Stimulated activated CD4-positive, alpha-beta T cell treated with anti-CD3 and anti-CD28 coated beads, TNF-alpha, amount 100 ng/mL, for 1 hour (primary cell): ENCODE measurements at regions not wholly inside any gene's neighbourhood (a gene's known extent, or its start where the extent isn't known, plus 50 kb on each side); places are given as distances from the start of the nearest gene placed in this dataset.
A peak's percentile ranks its signal among the peaks of the same experiment; 100 is the strongest.
"Not testable (repeated sequence)": the region's sequence is repeated elsewhere in the genome, so short reads cannot be mapped to it uniquely, and the experiment has no call there.

Source experiments
- DNase-seq, 3 donors: peaks; one replicate each; pipeline ENCODE4 v3.0.0-alpha.2; 2020; ENCODE audit warnings: low read depth in 3 of 3, low spot score in 1 of 3

- no peak for DNase-seq
Observed at GRCh38 chr9:31415164-31415563, 969.3 kb upstream of the ACO1 start.

GRCh38 chr9:31418419-31418818, 966.0 kb upstream of the ACO1 start:
- DNase-seq: no peak

GRCh38 chr9:31443630-31444457, 940.6 kb upstream of the ACO1 start:
- DNase-seq: not testable (repeated sequence)

- DNase-seq: no peak
Observed at GRCh38 chr9:31445357-31445756, 939.1 kb upstream of the ACO1 start.

DNA sequence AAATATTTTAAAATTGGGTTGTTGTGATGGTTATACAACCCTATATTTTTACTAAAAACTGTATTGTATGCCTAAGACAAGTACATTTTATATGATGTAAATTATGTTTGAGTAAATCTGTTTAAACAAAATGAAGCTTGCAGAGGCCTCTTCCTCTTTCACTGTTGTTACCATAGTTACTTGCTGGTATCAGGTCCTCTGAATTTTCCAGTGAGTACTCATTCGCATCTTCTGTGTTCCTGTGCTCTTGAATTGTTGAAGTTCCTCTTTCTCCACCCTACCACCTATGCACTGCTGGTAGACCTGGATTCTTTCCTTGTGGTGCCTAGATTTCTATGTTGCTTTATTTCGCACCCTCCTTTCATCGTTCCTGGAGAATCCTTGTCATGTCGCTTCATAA, 938.5 kb upstream of the ACO1 start:
- no peak for DNase-seq

GRCh38 chr9:31467075-31467474, 917.4 kb upstream of the ACO1 start:
- no peak for DNase-seq

- no peak for DNase-seq
Observed at GRCh38 chr9:31470051-31470450, 914.4 kb upstream of the ACO1 start.

- DNase-seq: no peak
Observed at GRCh38 chr9:31471010-31471409, 913.4 kb upstream of the ACO1 start.

DNA sequence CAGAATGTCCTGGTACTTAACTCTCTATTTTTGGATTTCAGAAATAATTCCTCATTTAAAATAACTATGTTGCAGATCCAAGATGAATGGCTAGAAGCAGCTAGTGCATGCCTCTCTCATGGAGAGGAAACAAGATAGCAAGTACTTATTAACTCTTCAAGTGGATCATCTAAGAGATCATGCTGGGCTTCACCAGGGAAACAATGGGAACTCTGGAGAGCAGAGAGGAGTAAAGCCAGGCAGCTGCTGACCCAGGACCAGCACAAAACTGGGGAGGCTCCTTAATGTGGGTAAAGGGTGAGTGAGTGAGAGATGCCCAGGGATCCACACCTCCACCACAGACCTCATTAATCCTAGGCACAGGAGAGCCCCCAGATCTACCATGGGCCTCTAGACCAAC, 897.8 kb upstream of the ACO1 start:
- no peak for DNase-seq

DNA sequence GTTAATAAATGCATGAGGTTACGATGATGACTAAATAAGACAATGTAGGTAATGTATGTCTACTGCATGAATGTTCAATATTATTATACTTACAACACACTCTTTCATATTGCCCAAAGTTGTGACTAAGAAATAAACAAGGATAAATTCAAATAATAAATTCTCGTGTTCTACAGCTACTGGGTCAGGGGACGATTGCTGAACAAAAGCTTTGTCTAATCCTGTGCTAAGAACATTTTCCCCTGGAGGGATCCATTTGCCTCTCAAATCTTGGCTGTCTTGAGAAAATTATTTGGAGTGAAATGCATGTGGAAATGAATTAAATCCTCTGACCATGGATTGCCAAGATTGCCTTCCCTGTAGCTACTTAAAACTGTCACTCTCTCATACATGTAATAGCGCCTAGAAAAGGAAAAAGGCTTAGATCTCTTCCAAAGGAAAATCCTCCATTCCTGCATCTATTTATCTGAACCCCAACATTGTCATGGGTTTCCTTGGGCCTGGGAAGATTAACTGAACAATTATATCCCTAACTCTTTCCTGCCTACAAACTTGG, 893.8 kb upstream of the ACO1 start:
- no peak for DNase-seq

DNA sequence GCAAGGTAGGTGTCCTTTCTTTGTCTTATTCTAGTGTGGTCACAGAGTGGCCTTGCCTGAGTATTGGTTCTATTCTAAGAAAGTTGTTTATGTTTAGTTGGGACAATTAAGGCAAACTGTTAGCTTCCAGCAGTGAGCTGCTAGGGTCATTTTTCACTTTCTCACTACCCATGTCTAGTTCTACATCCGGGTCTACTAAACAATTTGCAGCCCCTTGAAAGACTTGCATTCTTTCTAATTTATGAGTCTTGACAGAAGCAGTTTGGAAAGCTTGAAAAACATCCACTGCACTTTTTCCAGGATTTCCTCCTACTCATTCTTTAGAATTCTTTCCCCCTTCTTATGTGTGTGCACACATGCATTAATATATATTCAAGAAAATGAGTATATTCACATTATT, 892.2 kb upstream of the ACO1 start:
- no peak for DNase-seq

- no peak for DNase-seq
Observed at GRCh38 chr9:31500422-31500821, 884.0 kb upstream of the ACO1 start.

DNA sequence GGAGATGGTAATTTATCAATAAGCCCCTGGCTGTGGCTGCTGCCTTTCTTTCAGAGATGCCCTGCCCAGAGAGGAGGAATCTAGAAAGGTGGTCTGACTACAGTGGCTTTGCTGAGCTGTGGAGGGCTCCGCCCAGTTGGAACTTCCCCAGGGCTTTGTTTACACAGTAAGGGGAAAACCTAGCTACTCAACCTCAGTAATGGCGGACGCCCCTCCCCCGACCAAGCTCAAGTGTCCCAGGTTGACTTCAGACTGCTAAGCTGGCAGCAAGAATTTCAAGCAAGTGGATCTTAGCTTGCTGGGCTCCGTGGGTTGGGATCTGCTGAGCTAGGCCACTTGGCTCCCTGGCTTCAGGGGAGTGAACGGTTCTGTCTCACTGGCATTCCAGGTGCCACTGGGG, 865.4 kb upstream of the ACO1 start:
- peak in 1 of 3 donors; percentile 4 for DNase-seq

GRCh38 chr9:31519424-31519823, 865.0 kb upstream of the ACO1 start:
- no peak for DNase-seq

GRCh38 chr9:31519826-31520225, 864.6 kb upstream of the ACO1 start:
- no peak for DNase-seq

DNA sequence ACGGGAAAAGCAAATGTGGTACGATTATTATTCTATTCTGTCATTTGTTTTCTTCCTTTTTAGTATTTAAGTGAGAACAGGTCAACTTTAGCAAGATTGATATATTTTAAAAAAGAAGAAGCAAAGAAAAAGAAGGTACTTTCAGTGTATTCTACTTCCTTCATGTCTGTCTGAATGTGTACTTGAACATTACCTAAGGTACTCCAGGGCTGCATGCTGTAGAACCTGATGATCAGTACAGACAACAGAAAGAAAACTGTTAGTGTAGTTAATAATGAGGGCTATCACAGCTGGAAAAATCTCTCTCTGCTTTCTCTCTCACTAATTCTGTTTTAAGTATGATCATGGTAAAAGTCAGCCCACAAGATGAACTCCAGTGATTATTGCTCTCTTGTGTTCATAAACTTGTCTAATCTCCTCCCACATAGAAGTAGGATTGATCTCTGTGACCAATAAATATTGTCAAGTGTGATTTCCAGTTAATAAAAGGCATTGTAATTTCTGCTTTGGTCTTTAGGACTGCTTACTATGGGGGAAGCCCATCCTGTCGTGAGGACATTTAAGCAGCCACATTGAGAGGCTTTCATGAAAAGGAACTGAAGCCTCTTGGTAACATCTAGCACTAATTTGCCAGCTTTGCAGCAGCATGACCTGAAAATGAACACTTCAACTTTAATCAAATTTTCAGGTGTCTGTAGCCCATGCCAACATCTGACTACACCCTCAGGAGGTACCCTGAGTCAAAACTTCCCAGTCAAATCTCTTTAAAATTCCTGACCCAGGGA, 864.0 kb upstream of the ACO1 start:
- DNase-seq: no peak

GRCh38 chr9:31535651-31536050, 848.8 kb upstream of the ACO1 start:
- DNase-seq: no peak

GRCh38 chr9:31536471-31536870, 848.0 kb upstream of the ACO1 start:
- no peak for DNase-seq

DNA sequence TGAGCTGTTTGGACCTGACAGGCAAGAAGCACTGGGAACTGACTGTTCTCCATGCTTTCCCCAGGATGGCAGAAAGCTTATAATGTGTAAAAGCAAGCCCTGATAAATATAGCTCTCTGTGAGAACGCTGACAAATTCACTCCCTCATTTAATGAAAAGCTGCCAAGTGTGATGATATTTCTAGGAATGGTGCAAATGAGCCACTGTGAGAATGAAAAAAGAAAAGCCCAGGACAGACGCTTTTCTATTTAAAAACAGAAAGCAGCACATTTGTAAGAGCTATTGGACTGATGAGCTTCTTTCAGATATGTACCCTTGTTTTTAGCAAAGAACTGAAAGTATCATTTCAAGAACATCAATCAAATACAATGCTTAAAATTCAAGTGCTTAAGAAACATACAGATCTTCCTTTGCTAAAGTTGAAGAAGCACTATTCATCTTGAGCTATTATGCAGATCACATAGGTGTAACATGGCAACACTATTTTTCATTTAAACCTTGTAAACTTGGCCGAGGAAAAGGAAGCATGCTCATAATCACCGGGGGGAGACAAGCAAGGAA, 842.6 kb upstream of the ACO1 start:
- DNase-seq: no peak

DNA sequence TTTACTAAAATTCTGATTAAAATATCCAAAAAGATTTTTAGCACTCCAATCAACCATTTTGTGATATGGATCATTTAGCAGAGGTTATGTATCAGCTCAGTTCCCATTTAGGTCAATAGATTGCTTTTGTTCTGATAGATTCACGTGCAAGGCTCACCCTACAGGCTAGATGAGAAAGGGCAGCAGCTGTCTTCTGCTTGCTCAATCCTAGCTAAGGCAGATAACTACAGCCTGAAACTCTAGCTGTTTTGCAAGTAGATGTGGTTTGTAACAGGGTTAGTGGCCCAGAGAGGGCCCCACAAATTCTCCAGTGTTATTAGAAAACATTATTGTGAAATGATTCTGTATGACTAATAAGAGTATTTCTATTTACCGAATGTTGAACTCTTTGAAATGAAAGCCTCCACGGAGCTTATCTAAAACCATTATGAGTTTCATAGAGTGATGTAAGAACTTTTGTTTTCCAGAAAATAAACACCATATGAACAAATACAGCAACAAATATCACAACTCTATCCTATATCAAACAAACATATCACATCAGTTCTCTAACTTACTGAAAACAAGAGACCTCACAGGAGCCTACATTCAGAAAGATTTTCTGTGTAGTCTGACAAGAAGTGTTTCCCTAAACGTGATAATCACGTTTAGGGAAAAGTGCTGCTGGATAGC, 841.9 kb upstream of the ACO1 start:
- no peak for DNase-seq

DNA sequence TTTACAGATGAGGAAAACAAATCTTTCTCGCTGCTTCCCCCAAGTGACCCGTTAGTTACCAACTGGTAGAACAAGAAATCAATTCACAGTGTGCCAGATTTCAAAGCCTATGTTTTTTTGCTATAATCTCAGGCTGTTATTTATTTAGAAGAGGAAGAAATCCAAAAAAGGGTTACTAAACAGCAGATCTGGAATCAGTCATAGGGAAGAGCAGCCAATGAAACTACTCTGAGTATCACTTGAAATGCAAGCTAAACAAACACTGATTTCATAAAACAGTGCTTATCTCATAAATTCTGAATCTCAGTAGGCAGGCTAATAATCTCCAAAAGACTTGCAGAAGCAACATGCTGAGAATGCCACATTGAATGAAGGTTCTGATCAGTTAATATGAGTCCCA, 829.5 kb upstream of the ACO1 start:
- no peak for DNase-seq
